ENCODE measurements at regions not wholly inside any gene's neighbourhood (a gene's known extent, or its start where the extent isn't known, plus 50 kb on each side); places are given as distances from the start of the nearest gene placed in this dataset.
"Not testable (repeated sequence)": the region's sequence is repeated elsewhere in the genome, so short reads cannot be mapped to it uniquely, and the experiment has no call there.

- TF ChIP-seq CTCF (optimal IDR thresholded peaks at IDR 0.05 in 1 of 3, IDR thresholded peaks at IDR 0.05 in 1 of 3, conservative IDR thresholded peaks at IDR 0.05 in 1 of 3; ENCODE audit: extremely low read depth in 1 of 3, insufficient read depth in 2 of 3, low read length in 3 of 3) (no peak), EZH2 (IDR thresholded peaks at IDR 0.05; ENCODE audit: low read length) (no peak)
- no peak for DNase-seq (ENCODE audit: low read depth, low spot score)
- Histone ChIP-seq H3K4me2 (ENCODE audit: control insufficient read depth, extremely low read depth, insufficient read depth, low read depth, low read length) (no peak overlapping the region), H3K27me3 (ENCODE audit: control insufficient read depth, extremely low read depth, insufficient read depth, low read length) (no peaks in the 10 kb centered on the region), H2AFZ (ENCODE audit: control insufficient read depth, low read length) (no peak overlapping the region), H3K36me3 (ENCODE audit: control insufficient read depth in 2 of 2, extremely low read depth in 1 of 2, insufficient read depth in 2 of 2, low read length in 2 of 2) (no peaks in the 10 kb centered on the region), H3K27ac (ENCODE audit: control insufficient read depth, insufficient read depth, low read length) (no peak overlapping the region), H3K4me3 (ENCODE audit: control insufficient read depth in 2 of 3, extremely low read depth in 1 of 3, insufficient read depth in 2 of 3, low read depth in 1 of 3, low read length in 3 of 3) (no peak overlapping the region), H3K9me3 (ENCODE audit: control insufficient read depth, low read depth, low read length) (no peaks in the 10 kb centered on the region), H4K20me1 (ENCODE audit: control insufficient read depth, extremely low read depth, insufficient read depth, low read length) (no peaks in the 10 kb centered on the region), H3K79me2 (ENCODE audit: control insufficient read depth, insufficient read depth, low read length) (no peaks in the 10 kb centered on the region), H3K9ac (ENCODE audit: control insufficient read depth, extremely low read depth, insufficient read depth, low read length) (no peak overlapping the region), H3K9me1 (ENCODE audit: control insufficient read depth, extremely low read depth, insufficient read depth, low read length) (no peaks in the 10 kb centered on the region), H3K4me1 (ENCODE audit: control insufficient read depth, extremely low read depth, insufficient read depth, low read length) (no peaks in the 10 kb centered on the region)
- dilution Hi-C loops (cut with MboI; ENCODE audit: extremely low pct_ligation_motif_present, low sequenced_read_pairs), result no loop called here
- no peak for FAIRE-seq
Observed at GRCh38 chr2:81363800-81364199, 1059.2 kb upstream of the LRRTM1 start.

DNA sequence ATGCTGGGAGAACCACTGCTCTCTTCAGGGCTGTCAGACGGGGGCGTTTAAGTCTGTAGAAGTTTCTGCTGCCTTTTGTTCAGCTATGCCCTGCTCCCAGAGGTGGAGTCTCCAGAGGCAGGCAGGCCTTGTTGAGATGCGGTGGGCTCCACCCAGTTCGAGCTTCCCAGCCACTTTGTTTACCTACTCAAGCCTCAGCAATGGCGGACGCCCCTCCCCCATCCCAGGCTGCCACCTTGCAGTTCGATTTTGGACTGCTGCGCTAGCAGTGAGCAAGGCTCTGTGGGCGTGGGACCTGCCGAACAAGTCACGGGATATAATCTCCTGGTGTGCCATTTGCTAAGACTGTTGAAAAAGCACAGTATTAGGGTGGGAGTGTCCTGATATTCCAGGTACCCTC is 1057.9 kb upstream of the LRRTM1 start:
- DNase-seq (ENCODE audit: low read depth, low spot score); H3K4me3 ChIP-seq (ENCODE audit: control insufficient read depth in 2 of 3, extremely low read depth in 1 of 3, insufficient read depth in 2 of 3, low read depth in 1 of 3, low read length in 3 of 3); H3K4me1 ChIP-seq (ENCODE audit: control insufficient read depth, extremely low read depth, insufficient read depth, low read length); FAIRE-seq; H3K36me3 ChIP-seq (ENCODE audit: control insufficient read depth in 2 of 2, extremely low read depth in 1 of 2, insufficient read depth in 2 of 2, low read length in 2 of 2); H3K4me2 ChIP-seq (ENCODE audit: control insufficient read depth, extremely low read depth, insufficient read depth, low read depth, low read length); dilution Hi-C loops (cut with MboI; ENCODE audit: extremely low pct_ligation_motif_present, low sequenced_read_pairs); H3K9me1 ChIP-seq (ENCODE audit: control insufficient read depth, extremely low read depth, insufficient read depth, low read length); H4K20me1 ChIP-seq (ENCODE audit: control insufficient read depth, extremely low read depth, insufficient read depth, low read length); H3K9me3 ChIP-seq (ENCODE audit: control insufficient read depth, low read depth, low read length); H2AFZ ChIP-seq (ENCODE audit: control insufficient read depth, low read length); H3K27me3 ChIP-seq (ENCODE audit: control insufficient read depth, extremely low read depth, insufficient read depth, low read length); H3K9ac ChIP-seq (ENCODE audit: control insufficient read depth, extremely low read depth, insufficient read depth, low read length); H3K79me2 ChIP-seq (ENCODE audit: control insufficient read depth, insufficient read depth, low read length); H3K27ac ChIP-seq (ENCODE audit: control insufficient read depth, insufficient read depth, low read length): not testable (repeated sequence)

DNA sequence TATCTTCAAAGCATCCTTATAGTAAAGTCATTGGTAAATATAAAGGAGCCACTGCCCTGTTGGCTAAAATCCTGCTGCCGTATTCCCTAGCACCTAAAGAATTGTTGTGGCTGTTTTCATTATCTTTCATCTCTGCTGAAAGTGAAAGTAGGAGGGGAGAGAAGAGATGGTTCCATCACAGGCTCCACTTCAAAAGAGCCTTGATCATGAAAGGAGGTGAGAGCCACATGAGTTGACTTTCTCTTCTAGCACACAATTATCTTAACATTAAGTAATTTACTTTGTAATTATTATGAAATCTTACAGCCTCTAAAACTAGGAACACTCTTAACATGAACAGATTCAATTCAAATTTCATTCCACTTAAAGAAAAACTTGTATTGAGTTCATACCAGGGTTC is 1050.9 kb upstream of the LRRTM1 start:
- no peaks in the 10 kb centered on the region for H3K9me1 ChIP-seq (ENCODE audit: control insufficient read depth, extremely low read depth, insufficient read depth, low read length)
- no peak overlapping the region for H3K9ac ChIP-seq (ENCODE audit: control insufficient read depth, extremely low read depth, insufficient read depth, low read length)
- H3K27ac ChIP-seq (ENCODE audit: control insufficient read depth, insufficient read depth, low read length), result no peak overlapping the region
- H3K4me1 ChIP-seq (ENCODE audit: control insufficient read depth, extremely low read depth, insufficient read depth, low read length), result no peaks in the 10 kb centered on the region
- DNase-seq (ENCODE audit: low read depth, low spot score), result no peak
- H3K9me3 ChIP-seq (ENCODE audit: control insufficient read depth, low read depth, low read length), result no peaks in the 10 kb centered on the region
- no peak overlapping the region for H2AFZ ChIP-seq (ENCODE audit: control insufficient read depth, low read length)
- no peak for TF ChIP-seq EZH2 (IDR thresholded peaks at IDR 0.05; ENCODE audit: low read length)
- H3K79me2 ChIP-seq (ENCODE audit: control insufficient read depth, insufficient read depth, low read length), result no peaks in the 10 kb centered on the region
- H4K20me1 ChIP-seq (ENCODE audit: control insufficient read depth, extremely low read depth, insufficient read depth, low read length), result no peaks in the 10 kb centered on the region
- H3K4me3 ChIP-seq (ENCODE audit: control insufficient read depth in 2 of 3, extremely low read depth in 1 of 3, insufficient read depth in 2 of 3, low read depth in 1 of 3, low read length in 3 of 3), result no peak overlapping the region
- H3K36me3 ChIP-seq (ENCODE audit: control insufficient read depth in 2 of 2, extremely low read depth in 1 of 2, insufficient read depth in 2 of 2, low read length in 2 of 2), result no peaks in the 10 kb centered on the region
- no peaks in the 10 kb centered on the region for H3K27me3 ChIP-seq (ENCODE audit: control insufficient read depth, extremely low read depth, insufficient read depth, low read length)
- no peak for FAIRE-seq
- dilution Hi-C loops (cut with MboI; ENCODE audit: extremely low pct_ligation_motif_present, low sequenced_read_pairs), result no loop called here
- no peak overlapping the region for H3K4me2 ChIP-seq (ENCODE audit: control insufficient read depth, extremely low read depth, insufficient read depth, low read depth, low read length)
